Endothelial cell (in vitro differentiated cells): ENCODE measurements at regions not wholly inside any gene's neighbourhood (a gene's known extent, or its start where the extent isn't known, plus 50 kb on each side); places are given as distances from the start of the nearest gene placed in this dataset.

ENCODE experiments used
- DNase-seq: peaks from one replicate; pipeline ENCODE4 v3.0.0; 2021; ENCODE audit warnings: low spot score
- H3K27ac Mint-ChIP-seq: one replicate; pipeline ENCODE4 v1.8.0; 2021; ENCODE audit warnings: mixed read lengths, inconsistent platforms; ENCODE audit not compliant: unreplicated experiment
- H3K27me3 Mint-ChIP-seq: one replicate; pipeline ENCODE4 v1.8.0; 2021; ENCODE audit warnings: mild to moderate bottlenecking, moderate library complexity, mixed read lengths, inconsistent platforms; ENCODE audit not compliant: unreplicated experiment
- H3K36me3 Mint-ChIP-seq: one replicate; pipeline ENCODE4 v1.8.0; 2021; ENCODE audit warnings: mild to moderate bottlenecking, low read depth, mixed read lengths, inconsistent platforms; ENCODE audit not compliant: unreplicated experiment
- H3K4me1 Mint-ChIP-seq: one replicate; pipeline ENCODE4 v1.8.0; 2021; ENCODE audit warnings: mild to moderate bottlenecking, mixed read lengths, inconsistent platforms; ENCODE audit not compliant: unreplicated experiment
- H3K4me3 Mint-ChIP-seq: one replicate; pipeline ENCODE4 v1.8.0; 2021; ENCODE audit warnings: mild to moderate bottlenecking, mixed read lengths, inconsistent platforms; ENCODE audit not compliant: unreplicated experiment
- H3K9me3 Mint-ChIP-seq: one replicate; pipeline ENCODE4 v1.8.0; 2021; ENCODE audit warnings: mixed read lengths, inconsistent platforms; ENCODE audit not compliant: unreplicated experiment
- CTCF ChIP-seq: fragments of 200-600 bp; sonication (generic); IDR thresholded peaks from one replicate; pipeline ENCODE4 v1.5.0; 2021; ENCODE audit warnings: antibody characterized with exemption; ENCODE audit not compliant: unreplicated experiment

DNA sequence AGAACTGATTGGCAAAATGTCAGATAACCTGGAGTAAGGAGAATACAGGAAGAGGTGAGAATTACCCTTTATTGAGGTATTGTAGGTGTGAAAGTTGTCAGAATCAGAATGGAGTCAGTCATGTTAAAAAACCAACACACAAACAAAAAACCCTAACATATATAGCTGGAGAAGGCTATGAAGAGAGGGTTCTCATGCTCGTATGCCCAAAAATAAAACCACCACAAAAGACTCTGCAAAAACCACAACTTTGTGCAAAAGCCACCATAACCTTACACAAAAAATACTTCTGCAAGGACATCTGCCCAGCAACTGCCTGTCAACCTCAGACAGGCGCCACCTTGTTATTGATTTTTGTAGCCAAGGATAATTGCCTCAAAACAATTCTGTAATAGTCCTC lies 136.0 kb downstream of the CD47 start:
- Mint-ChIP-seq H3K4me1 (peaks cover 23% of the 10 kb centered on the region), H3K36me3 (no peaks in the 10 kb centered on the region), H3K9me3 (no peaks in the 10 kb centered on the region), H3K27me3 (peaks cover 3% of the 10 kb centered on the region), H3K27ac (no peak overlapping the region), H3K4me3 (no peak overlapping the region)
- no peak for TF ChIP-seq CTCF
- no peak for DNase-seq

DNA sequence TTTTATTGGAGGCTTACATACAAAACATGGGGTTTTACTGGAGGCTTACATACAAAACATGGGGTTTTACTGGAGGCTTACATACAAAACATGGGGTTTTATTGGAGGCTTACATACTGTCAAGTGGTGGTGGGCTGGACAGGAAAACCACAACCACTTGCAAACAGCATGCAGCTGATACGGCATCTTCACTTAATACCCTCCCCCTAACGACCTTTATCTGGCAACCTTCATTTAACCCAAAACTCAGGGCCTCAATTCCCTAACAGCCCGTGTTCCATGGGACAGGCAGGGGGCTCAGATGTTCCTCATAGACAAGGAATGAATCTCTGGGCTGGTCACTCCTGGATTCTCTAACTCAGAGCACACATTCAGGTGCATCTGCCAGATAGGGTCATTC lies 137.1 kb downstream of the CD47 start:
- peaks cover 1% of the 10 kb centered on the region for H3K27me3 Mint-ChIP-seq
- H3K9me3 Mint-ChIP-seq, result no peaks in the 10 kb centered on the region
- TF ChIP-seq CTCF, result no peak
- no peak overlapping the region for H3K27ac Mint-ChIP-seq
- no peak for DNase-seq
- H3K4me1 Mint-ChIP-seq, result peaks cover 16% of the 10 kb centered on the region
- H3K4me3 Mint-ChIP-seq, result no peak overlapping the region
- H3K36me3 Mint-ChIP-seq, result no peaks in the 10 kb centered on the region

DNA sequence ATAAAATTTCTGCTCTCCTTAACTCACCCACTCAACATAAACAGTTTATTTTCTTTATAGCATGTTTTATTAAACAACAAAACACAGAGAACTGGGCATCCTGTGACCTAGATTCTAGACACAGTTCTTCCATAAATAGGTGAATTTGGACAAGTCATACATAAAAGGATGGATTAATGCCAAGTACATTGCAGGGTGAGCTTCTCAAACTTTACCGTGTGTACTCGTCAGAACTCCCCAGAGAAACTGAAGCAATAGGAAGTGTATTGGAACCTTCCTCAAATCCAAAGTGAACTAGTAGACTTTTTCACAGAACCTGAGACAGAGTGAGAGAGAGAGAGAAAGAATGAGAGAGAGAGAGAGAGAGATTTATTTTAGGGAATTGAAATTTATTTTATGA lies 139.7 kb downstream of the CD47 start:
- Mint-ChIP-seq H3K27me3 (peaks cover 1% of the 10 kb centered on the region), H3K4me1 (peaks cover 2% of the 10 kb centered on the region), H3K27ac (no peak overlapping the region), H3K36me3 (no peaks in the 10 kb centered on the region), H3K9me3 (no peaks in the 10 kb centered on the region), H3K4me3 (no peak overlapping the region)
- DNase-seq, result no peak
- no peak for TF ChIP-seq CTCF

DNA sequence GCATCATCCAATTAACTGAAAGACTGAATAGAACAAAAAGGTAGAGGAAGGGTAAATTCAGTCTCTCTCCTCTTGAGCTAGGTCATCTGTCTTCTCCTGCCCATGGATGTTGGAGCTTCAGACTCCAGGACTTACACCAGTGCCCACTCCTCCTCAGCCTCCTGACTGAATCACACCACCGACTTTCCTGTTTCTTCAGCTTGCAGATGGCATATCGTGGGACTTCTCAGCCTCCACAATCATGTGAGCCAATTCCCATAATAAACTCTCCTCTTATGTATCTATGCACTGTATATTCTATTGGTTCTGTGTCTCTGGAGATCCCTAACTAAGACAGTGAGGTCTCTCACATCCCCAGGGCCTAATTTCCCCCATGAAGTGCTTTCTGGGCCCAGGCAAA lies 140.4 kb downstream of the CD47 start:
- H3K36me3 Mint-ChIP-seq, result no peaks in the 10 kb centered on the region
- no peak for DNase-seq
- no peaks in the 10 kb centered on the region for H3K9me3 Mint-ChIP-seq
- no peak overlapping the region for H3K4me3 Mint-ChIP-seq
- peaks cover 1% of the 10 kb centered on the region for H3K27me3 Mint-ChIP-seq
- TF ChIP-seq CTCF, result no peak
- peaks cover 2% of the 10 kb centered on the region for H3K4me1 Mint-ChIP-seq
- no peak overlapping the region for H3K27ac Mint-ChIP-seq

DNA sequence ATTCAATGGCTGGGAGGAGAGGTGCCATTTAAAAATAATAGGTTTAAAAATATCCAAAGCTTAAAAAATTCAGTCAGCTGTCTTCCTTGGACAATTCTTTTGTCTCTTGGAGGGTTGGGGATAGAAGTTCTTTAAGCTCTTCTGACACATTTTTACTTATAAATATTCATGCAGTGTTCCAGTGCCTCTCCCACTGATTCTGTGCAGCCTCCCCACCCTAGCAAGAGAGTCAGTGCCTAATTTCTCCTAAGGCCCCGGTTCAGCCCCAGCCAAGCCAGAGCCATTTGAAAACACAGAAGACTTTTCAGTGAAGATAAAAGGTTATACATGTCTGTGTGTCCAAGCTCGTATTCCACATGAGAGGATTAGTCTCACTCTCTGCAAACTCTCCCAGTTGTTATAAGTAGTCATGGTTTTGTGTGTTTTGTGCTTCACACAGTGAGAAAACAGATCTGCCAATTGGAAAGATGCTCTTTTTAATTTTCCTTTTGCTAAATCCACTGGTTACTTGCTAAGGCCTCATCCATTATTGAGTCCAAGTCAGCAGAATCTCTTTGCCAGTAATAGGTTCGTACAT lies 141.3 kb downstream of the CD47 start:
- Mint-ChIP-seq H3K9me3 (no peaks in the 10 kb centered on the region), H3K27me3 (peaks cover 1% of the 10 kb centered on the region), H3K4me1 (peaks cover 2% of the 10 kb centered on the region), H3K4me3 (no peak overlapping the region), H3K36me3 (no peaks in the 10 kb centered on the region), H3K27ac (no peak overlapping the region)
- no peak for DNase-seq
- no peak for TF ChIP-seq CTCF
